ENCODE measurements at regions not wholly inside any gene's neighbourhood (a gene's known extent, or its start where the extent isn't known, plus 50 kb on each side); places are given as distances from the start of the nearest gene placed in this dataset.

DNA sequence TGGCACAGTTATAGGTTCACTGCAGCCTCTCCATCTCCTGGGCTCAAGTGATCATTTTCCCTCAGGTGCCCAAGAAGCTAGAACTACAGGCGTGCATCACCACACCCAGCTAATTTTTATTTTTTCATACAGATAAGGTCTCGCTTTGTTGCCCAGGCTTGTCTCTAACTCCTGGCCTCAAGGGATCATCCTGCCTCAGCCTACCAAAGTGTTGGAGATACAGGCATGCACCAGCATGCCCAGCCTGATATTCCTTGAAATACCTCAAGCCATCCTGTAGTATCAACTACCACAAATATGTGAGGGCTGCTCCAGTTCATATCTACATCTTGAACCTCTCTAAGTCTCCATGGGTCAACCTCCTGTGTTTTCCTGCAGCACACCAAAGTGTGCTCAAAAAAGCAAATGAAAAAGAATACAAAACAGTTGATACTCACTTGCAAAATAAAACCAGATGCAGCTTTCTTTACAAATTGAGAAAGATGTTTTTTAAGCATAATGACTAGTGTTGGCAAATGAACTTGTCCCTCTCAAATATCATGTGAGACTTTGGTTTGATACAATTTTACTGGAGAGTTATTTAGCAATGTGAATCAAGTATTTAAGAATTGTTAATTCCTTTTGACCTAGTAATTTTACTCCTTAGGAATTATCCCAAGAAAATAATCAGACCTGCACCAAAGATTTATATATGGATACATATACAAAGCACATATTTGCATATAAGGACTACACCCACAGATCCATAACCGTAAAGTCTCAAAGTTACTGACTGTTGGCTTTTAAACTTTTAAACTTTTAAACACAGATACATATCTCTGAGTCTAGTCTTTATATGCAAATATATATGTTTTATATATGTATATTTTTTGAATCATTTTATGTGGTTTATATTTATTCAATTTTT, 197.7 kb downstream of the NRIP1 start:
- 89 to 90% methylated on average over 3 of the region's 3 CpGs for WGBS, 2 donors
- Histone ChIP-seq H3K36me3 (ENCODE audit: low read depth, missing control alignments) (no peaks in the 10 kb centered on the region), H3K9me3 (no peaks in the 10 kb centered on the region), H3K27me3 (no peaks in the 10 kb centered on the region), H3K27ac (no peak overlapping the region), H3K4me3 (no peak overlapping the region), H3K4me1 (peaks cover 20% of the 10 kb centered on the region)
- DNase-seq: no peak
- TF ChIP-seq, protein P1, sequence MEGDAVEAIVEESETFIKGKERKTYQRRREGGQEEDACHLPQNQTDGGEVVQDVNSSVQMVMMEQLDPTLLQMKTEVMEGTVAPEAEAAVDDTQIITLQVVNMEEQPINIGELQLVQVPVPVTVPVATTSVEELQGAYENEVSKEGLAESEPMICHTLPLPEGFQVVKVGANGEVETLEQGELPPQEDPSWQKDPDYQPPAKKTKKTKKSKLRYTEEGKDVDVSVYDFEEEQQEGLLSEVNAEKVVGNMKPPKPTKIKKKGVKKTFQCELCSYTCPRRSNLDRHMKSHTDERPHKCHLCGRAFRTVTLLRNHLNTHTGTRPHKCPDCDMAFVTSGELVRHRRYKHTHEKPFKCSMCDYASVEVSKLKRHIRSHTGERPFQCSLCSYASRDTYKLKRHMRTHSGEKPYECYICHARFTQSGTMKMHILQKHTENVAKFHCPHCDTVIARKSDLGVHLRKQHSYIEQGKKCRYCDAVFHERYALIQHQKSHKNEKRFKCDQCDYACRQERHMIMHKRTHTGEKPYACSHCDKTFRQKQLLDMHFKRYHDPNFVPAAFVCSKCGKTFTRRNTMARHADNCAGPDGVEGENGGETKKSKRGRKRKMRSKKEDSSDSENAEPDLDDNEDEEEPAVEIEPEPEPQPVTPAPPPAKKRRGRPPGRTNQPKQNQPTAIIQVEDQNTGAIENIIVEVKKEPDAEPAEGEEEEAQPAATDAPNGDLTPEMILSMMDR (IDR thresholded peaks at IDR 0.05): no peak
- no peak for TF ChIP-seq POLR2A (IDR thresholded peaks at IDR 0.05)
- intact Hi-C loops (cut with DNase I; ENCODE audit: low total_unique reads): no loop called here

DNA sequence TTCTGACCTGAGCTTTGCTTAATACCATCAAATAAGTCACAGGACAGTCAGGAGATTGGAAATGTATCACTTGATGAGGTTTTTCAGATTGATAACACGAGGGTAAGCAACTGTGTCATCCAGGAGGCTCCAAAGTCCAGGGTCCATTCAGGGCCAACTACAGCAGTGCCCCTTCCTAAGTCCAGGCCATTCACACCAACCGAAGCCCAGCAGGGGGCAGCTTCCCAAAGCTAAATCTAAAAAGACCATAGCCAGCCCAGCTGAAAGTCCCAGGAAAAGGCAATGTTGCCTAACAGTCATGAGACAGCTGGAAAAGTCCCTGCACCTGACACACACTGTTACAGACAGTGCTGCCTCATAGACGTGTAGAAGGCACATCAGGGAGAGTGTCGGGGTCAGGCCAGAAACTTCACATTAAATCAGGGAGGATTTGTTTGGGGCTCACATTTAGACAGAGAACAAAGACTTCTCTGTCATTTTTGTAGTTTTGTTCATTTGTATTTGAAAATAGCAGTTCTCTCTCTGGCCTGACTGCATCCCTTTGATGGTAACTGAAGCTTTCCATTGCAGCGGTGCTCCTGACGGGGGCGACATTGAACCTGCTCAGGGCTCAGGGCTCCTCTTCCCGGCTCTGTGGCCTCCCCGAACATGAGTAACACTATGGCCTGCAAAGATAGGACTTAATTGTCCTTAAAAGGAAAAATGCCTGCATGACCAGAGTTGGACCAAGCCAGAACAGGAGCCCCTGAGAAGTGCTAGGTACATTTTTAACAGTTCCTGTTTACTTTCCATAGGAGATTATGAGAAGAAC, 200.4 kb downstream of the NRIP1 start:
- intact Hi-C loops (cut with DNase I; ENCODE audit: low total_unique reads): no loop called here
- 39 to 43% methylated on average over 9 of the region's 9 CpGs for WGBS, 2 donors
- Histone ChIP-seq H3K4me1 (peaks cover 20% of the 10 kb centered on the region), H3K9me3 (no peaks in the 10 kb centered on the region), H3K4me3 (no peak overlapping the region), H3K36me3 (ENCODE audit: low read depth, missing control alignments) (no peaks in the 10 kb centered on the region), H3K27me3 (no peaks in the 10 kb centered on the region), H3K27ac (no peak overlapping the region)
- no peak for TF ChIP-seq POLR2A (IDR thresholded peaks at IDR 0.05)
- TF ChIP-seq, protein P1 (IDR thresholded peaks at IDR 0.05): peak; percentile 18 to 51 (median 44)
- peak; percentile 84 for DNase-seq

DNA sequence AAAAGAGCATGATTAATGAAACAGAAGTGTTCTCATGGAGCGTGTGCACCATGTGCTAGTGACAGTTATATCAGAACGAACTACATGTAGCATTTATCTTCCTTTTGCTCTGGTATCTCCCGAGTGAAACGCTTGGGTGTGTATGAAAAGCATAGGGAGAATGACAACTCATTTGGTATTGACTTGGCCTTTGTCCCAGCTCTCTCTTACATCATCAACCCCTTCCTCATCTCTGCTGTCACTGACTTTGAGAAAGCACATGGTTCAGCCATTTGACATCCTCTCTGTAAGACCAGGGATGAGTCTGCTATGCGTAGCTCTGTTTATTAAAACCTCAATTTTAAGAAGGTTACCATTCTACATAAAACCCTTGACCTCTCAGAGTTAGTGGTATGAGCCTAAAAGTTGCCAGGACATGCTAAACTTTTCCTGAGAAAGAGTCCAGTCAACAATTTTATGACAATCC, 201.0 kb downstream of the NRIP1 start:
- intact Hi-C loops (cut with DNase I; ENCODE audit: low total_unique reads): no loop called here
- Histone ChIP-seq H3K27me3 (no peaks in the 10 kb centered on the region), H3K4me3 (no peak overlapping the region), H3K36me3 (ENCODE audit: low read depth, missing control alignments) (no peaks in the 10 kb centered on the region), H3K9me3 (no peaks in the 10 kb centered on the region), H3K27ac (no peak overlapping the region), H3K4me1 (peaks cover 16% of the 10 kb centered on the region)
- TF ChIP-seq, protein P1 (IDR thresholded peaks at IDR 0.05): no peak
- no peak for TF ChIP-seq POLR2A (IDR thresholded peaks at IDR 0.05)
- WGBS, 2 donors: 90 to 94% methylated on average over 5 of the region's 5 CpGs
- DNase-seq: no peak

DNA sequence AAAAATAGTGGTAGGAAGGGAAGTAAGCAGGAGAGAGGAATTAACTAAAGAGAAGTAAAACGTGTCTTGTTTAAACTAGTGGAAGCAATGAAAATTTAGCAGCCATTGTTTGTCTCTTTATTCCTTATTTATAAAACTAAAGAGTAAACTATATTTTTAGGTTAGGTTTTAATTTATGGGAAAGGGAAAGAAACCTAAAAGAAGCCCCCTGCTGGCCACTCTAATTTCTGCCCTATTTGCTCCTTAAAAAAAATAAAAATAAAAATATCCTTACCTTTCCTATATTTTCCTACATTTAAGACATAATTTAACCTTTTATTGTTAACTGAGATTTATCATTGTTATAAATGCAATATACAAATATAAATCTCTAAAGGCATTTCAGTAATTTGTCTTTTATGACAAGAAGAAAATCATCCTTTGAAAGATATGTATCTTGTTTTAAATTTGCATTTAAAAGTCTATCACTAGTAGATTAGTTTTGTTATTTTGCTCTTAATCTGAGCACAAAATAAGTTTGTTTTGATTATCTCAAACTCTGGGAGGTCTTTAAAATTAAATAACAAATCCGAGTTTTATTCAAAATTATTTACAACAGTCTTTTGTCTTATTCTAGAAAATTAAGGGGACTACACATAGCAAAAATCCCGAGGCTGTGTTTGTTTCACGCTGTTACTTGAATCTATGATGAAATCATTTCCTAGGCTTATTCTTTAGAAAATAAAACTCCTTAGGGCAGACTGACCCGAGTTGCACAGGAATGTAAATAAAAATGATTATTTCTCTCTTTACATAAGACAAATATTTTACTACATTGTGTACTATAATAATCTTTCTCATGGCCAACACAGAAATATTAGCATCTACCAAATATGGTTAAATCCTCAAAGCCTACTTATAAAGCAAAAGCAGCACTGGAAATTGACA, 201.7 kb downstream of the NRIP1 start:
- H3K9me3 ChIP-seq: no peaks in the 10 kb centered on the region
- no peak for TF ChIP-seq POLR2A (IDR thresholded peaks at IDR 0.05)
- TF ChIP-seq, protein P1 (IDR thresholded peaks at IDR 0.05): peak in 1 of 3 experiments; percentile 70
- no peaks in the 10 kb centered on the region for H3K36me3 ChIP-seq (ENCODE audit: low read depth, missing control alignments)
- intact Hi-C loops (cut with DNase I; ENCODE audit: low total_unique reads): no loop called here
- no peak overlapping the region for H3K4me3 ChIP-seq
- H3K27me3 ChIP-seq: no peaks in the 10 kb centered on the region
- WGBS, 2 donors: 69 to 75% methylated on average over 5 of the region's 5 CpGs
- no peak overlapping the region for H3K27ac ChIP-seq
- peaks cover 9% of the 10 kb centered on the region for H3K4me1 ChIP-seq
- peak; percentile 32 for DNase-seq
